ENCODE measurements at regions not wholly inside any gene's neighbourhood (a gene's known extent, or its start where the extent isn't known, plus 50 kb on each side); places are given as distances from the start of the nearest gene placed in this dataset.

DNA sequence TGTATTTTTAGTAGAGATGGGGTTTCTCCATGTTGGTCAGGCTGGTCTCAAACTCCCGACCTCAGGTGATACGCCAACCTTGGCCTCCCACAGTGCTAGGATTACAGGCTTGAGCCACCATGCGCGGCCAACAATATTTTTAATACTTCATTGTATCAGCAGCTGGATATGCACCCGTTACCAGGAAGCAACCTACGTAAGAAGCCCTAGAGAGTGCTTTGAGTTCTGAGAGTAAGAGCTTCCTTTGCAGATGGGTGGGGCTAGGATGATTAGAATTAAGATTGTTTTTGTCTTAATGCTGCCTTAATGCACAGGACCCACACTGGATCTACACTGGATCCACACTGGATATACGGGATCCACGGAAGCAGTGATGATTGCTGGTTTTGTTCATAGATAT is 123.9 kb upstream of the ABCA1 start:
- H3K4me1 Mint-ChIP-seq, result peaks cover 35% of the 10 kb centered on the region

DNA sequence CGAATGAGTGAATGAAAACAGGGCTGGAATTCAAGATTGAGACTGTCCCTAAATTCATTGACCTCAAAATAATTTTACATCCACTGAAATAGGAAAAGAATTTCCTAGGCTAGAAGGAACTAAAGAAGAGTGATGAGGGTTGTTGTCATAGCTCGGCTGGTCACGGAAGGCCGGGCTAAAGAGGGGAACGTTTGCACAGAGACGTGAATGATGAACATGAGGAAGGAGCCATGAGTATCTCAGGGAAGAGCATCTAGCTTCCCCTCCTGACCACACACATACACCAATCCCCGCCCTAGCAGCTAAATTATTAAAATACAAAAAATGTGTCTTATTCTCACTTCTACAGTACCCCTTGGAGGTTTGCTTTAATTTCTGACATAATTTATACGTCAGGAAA is 124.4 kb upstream of the ABCA1 start:
- Mint-ChIP-seq H3K9me3 (peaks cover 18% of the 10 kb centered on the region), H3K36me3 (ENCODE audit: low read depth) (peaks cover 10% of the 10 kb centered on the region), H3K4me1 (peaks cover 35% of the 10 kb centered on the region), H3K4me3 (no peak overlapping the region), H3K27me3 (ENCODE audit: low read depth, poor library complexity) (no peaks in the 10 kb centered on the region), H3K27ac (no peak overlapping the region)
- TF ChIP-seq, protein P1, sequence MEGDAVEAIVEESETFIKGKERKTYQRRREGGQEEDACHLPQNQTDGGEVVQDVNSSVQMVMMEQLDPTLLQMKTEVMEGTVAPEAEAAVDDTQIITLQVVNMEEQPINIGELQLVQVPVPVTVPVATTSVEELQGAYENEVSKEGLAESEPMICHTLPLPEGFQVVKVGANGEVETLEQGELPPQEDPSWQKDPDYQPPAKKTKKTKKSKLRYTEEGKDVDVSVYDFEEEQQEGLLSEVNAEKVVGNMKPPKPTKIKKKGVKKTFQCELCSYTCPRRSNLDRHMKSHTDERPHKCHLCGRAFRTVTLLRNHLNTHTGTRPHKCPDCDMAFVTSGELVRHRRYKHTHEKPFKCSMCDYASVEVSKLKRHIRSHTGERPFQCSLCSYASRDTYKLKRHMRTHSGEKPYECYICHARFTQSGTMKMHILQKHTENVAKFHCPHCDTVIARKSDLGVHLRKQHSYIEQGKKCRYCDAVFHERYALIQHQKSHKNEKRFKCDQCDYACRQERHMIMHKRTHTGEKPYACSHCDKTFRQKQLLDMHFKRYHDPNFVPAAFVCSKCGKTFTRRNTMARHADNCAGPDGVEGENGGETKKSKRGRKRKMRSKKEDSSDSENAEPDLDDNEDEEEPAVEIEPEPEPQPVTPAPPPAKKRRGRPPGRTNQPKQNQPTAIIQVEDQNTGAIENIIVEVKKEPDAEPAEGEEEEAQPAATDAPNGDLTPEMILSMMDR (IDR thresholded peaks at IDR 0.05), result no peak
- DNase-seq, result no peak

More for the DNA sequence above, 123.9 kb upstream of the ABCA1 start:
- peaks cover 18% of the 10 kb centered on the region for H3K9me3 Mint-ChIP-seq
- H3K36me3 Mint-ChIP-seq (ENCODE audit: low read depth), result peaks cover 10% of the 10 kb centered on the region
- H3K27ac Mint-ChIP-seq, result no peak overlapping the region
- no peaks in the 10 kb centered on the region for H3K27me3 Mint-ChIP-seq (ENCODE audit: low read depth, poor library complexity)
- TF ChIP-seq, protein P1 (IDR thresholded peaks at IDR 0.05), result no peak
- H3K4me3 Mint-ChIP-seq, result no peak overlapping the region
- no peak for DNase-seq

DNA sequence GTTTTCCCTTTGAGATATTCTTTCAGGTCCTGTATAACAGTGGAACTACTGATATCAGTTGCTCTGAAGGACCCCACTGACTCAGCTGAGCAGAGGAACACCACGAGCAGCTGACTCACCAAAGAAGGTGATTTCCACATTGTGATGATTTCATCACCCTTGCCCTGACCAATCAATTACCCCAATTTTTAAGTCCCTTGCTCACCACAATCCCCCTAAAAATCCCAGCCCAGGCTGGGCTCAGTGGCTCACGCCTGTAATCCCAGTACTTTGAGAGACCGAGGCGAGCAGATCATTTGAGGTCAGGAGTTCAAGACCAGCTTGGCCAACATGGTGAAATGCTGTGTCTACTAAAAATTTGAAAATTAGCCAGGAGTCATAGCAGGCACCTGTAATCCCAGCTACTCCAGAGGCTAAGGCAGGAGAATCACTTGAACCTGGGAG is 125.3 kb upstream of the ABCA1 start:
- no peak overlapping the region for H3K4me3 Mint-ChIP-seq

DNA sequence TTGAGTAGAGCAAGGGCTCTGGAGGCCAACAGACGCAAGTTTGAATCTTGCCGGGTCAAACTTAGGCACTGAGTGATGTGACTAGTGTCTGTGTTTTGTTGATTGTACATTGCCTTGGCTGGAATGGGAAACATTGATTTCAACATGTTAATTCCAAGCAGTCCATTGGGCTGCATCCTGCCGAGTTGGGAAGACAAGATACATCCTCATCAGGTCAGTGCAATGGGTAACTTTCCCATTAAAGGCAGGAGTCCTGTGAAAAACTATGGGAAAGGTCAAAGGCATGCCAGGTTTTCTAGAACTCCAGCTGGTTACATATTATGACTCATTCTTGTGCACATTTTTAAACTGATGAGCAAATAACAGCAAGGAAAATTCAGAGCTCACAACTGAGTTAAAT is 126.5 kb upstream of the ABCA1 start:
- Mint-ChIP-seq H3K4me3 (no peak overlapping the region), H3K4me1 (peaks cover 27% of the 10 kb centered on the region), H3K9me3 (peaks cover 18% of the 10 kb centered on the region), H3K27me3 (ENCODE audit: low read depth, poor library complexity) (no peaks in the 10 kb centered on the region), H3K36me3 (ENCODE audit: low read depth) (peaks cover 10% of the 10 kb centered on the region), H3K27ac (no peak overlapping the region)
- DNase-seq, result no peak
- TF ChIP-seq, protein P1 (IDR thresholded peaks at IDR 0.05), result no peak

More for the DNA sequence above, 125.3 kb upstream of the ABCA1 start:
- Mint-ChIP-seq H3K27me3 (ENCODE audit: low read depth, poor library complexity) (no peaks in the 10 kb centered on the region), H3K27ac (no peak overlapping the region), H3K4me1 (peaks cover 27% of the 10 kb centered on the region), H3K36me3 (ENCODE audit: low read depth) (peaks cover 10% of the 10 kb centered on the region), H3K9me3 (peaks cover 18% of the 10 kb centered on the region)
- no peak for DNase-seq
- TF ChIP-seq, protein P1 (IDR thresholded peaks at IDR 0.05), result no peak

DNA sequence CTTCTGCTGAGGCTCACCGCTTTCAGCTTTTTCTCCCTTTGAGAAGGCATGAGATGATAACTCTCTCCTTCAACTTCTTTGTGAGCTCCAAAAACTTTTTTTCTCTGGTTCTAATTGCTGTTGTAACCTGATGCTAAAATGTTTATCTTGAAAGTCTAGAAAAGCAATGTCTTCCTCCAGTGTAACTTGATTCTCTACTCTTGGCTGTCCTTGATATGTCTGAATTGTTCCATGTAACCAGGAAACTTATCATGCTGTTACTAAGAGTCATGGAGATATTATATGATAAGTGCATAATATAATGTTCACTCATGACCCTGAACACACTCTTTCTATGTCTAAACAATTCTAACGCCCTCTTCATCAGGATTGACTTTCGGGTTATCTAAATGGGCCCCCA is 128.0 kb upstream of the ABCA1 start:
- Mint-ChIP-seq H3K9me3 (peaks cover 28% of the 10 kb centered on the region), H3K4me1 (peaks cover 27% of the 10 kb centered on the region), H3K36me3 (ENCODE audit: low read depth) (peaks cover 14% of the 10 kb centered on the region), H3K27me3 (ENCODE audit: low read depth, poor library complexity) (no peaks in the 10 kb centered on the region), H3K27ac (peak overlapping the region; percentile 84), H3K4me3 (peak overlapping the region; percentile 16)
- DNase-seq, result no peak
- TF ChIP-seq, protein P1 (IDR thresholded peaks at IDR 0.05), result no peak

DNA sequence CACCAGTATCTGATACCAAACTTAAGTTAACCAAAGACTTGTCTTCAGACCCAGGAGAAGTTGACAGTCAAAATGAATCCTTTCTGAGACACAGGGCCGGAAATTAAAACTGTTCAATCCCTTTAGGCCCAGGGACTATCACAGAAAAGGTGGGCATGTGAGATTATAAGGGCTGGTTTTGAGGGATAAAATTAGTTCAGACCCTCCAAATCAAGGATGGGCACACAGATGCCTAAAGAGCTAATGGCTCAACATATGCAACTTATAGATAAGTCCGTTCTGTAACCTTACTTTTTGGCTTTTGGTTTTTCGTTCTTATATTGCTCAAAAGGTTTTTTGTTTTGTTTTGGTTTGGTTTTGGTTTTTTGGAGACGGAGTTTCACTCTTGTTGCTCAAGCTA is 129.6 kb upstream of the ABCA1 start:
- Mint-ChIP-seq H3K27ac (no peak overlapping the region), H3K36me3 (ENCODE audit: low read depth) (peaks cover 18% of the 10 kb centered on the region), H3K9me3 (peaks cover 39% of the 10 kb centered on the region), H3K4me3 (no peak overlapping the region), H3K27me3 (ENCODE audit: low read depth, poor library complexity) (peaks cover 1% of the 10 kb centered on the region), H3K4me1 (peaks cover 30% of the 10 kb centered on the region)
- TF ChIP-seq, protein P1 (IDR thresholded peaks at IDR 0.05), result no peak
- DNase-seq, result no peak
